ENCODE measurements at regions not wholly inside any gene's neighbourhood (a gene's known extent, or its start where the extent isn't known, plus 50 kb on each side); places are given as distances from the start of the nearest gene placed in this dataset.
"Not testable (repeated sequence)": the region's sequence is repeated elsewhere in the genome, so short reads cannot be mapped to it uniquely, and the experiment has no call there.

GRCh38 chr18:72985686-72986085 is 117.9 kb upstream of the NETO1 start:
- Histone ChIP-seq H3K4me3 (ENCODE audit: insufficient read depth, low read length) (no peak overlapping the region), H3K27me3 (ENCODE audit: insufficient read depth, low read length) (no peaks in the 10 kb centered on the region), H3K36me3 (ENCODE audit: insufficient read depth, low read length) (no peaks in the 10 kb centered on the region), H3K79me2 (ENCODE audit: insufficient read depth, low read length) (no peaks in the 10 kb centered on the region), H3K4me2 (ENCODE audit: insufficient read depth, low read length) (no peak overlapping the region), H3K9me3 (ENCODE audit: low read depth, low read length) (no peaks in the 10 kb centered on the region), H2AFZ (ENCODE audit: low read length) (no peak overlapping the region), H3K27ac (ENCODE audit: low read depth, low read length) (no peak overlapping the region), H4K20me1 (ENCODE audit: insufficient read depth, low read length) (no peaks in the 10 kb centered on the region), H3K4me1 (ENCODE audit: insufficient read depth, low read length) (no peaks in the 10 kb centered on the region)
- no peak for TF ChIP-seq CTCF (IDR thresholded peaks at IDR 0.05; ENCODE audit: extremely low read depth, low read depth, low read length)
- DNase-seq (ENCODE audit: insufficient read length, low spot score, missing footprints): no peak

GRCh38 chr18:72984290-72984689 is 116.5 kb upstream of the NETO1 start:
- no peaks in the 10 kb centered on the region for H4K20me1 ChIP-seq (ENCODE audit: insufficient read depth, low read length)
- H3K4me2 ChIP-seq (ENCODE audit: insufficient read depth, low read length): no peak overlapping the region
- no peaks in the 10 kb centered on the region for H3K79me2 ChIP-seq (ENCODE audit: insufficient read depth, low read length)
- TF ChIP-seq CTCF (IDR thresholded peaks at IDR 0.05; ENCODE audit: extremely low read depth, low read depth, low read length): no peak
- no peak overlapping the region for H3K4me3 ChIP-seq (ENCODE audit: insufficient read depth, low read length)
- no peak overlapping the region for H2AFZ ChIP-seq (ENCODE audit: low read length)
- no peaks in the 10 kb centered on the region for H3K9me3 ChIP-seq (ENCODE audit: low read depth, low read length)
- H3K27ac ChIP-seq (ENCODE audit: low read depth, low read length): no peak overlapping the region
- H3K36me3 ChIP-seq (ENCODE audit: insufficient read depth, low read length): no peaks in the 10 kb centered on the region
- no peaks in the 10 kb centered on the region for H3K4me1 ChIP-seq (ENCODE audit: insufficient read depth, low read length)
- no peaks in the 10 kb centered on the region for H3K27me3 ChIP-seq (ENCODE audit: insufficient read depth, low read length)
- no peak for DNase-seq (ENCODE audit: insufficient read length, low spot score, missing footprints)

- Histone ChIP-seq H3K36me3 (ENCODE audit: insufficient read depth, low read length) (no peaks in the 10 kb centered on the region), H3K27me3 (ENCODE audit: insufficient read depth, low read length) (no peaks in the 10 kb centered on the region), H3K4me1 (ENCODE audit: insufficient read depth, low read length) (no peaks in the 10 kb centered on the region), H4K20me1 (ENCODE audit: insufficient read depth, low read length) (no peaks in the 10 kb centered on the region), H3K79me2 (ENCODE audit: insufficient read depth, low read length) (no peaks in the 10 kb centered on the region), H3K4me2 (ENCODE audit: insufficient read depth, low read length) (no peak overlapping the region), H3K27ac (ENCODE audit: low read depth, low read length) (no peak overlapping the region), H2AFZ (ENCODE audit: low read length) (no peak overlapping the region), H3K9me3 (ENCODE audit: low read depth, low read length) (no peaks in the 10 kb centered on the region), H3K4me3 (ENCODE audit: insufficient read depth, low read length) (no peak overlapping the region)
- no peak for TF ChIP-seq CTCF (IDR thresholded peaks at IDR 0.05; ENCODE audit: extremely low read depth, low read depth, low read length)
- DNase-seq (ENCODE audit: insufficient read length, low spot score, missing footprints): no peak
Observed at GRCh38 chr18:72973841-72974240, 106.1 kb upstream of the NETO1 start.

- H2AFZ ChIP-seq (ENCODE audit: low read length): no peak overlapping the region
- H3K36me3 ChIP-seq (ENCODE audit: insufficient read depth, low read length): no peaks in the 10 kb centered on the region
- no peak for TF ChIP-seq CTCF (IDR thresholded peaks at IDR 0.05; ENCODE audit: extremely low read depth, low read depth, low read length)
- no peaks in the 10 kb centered on the region for H4K20me1 ChIP-seq (ENCODE audit: insufficient read depth, low read length)
- H3K4me1 ChIP-seq (ENCODE audit: insufficient read depth, low read length): no peaks in the 10 kb centered on the region
- H3K4me3 ChIP-seq (ENCODE audit: insufficient read depth, low read length): no peak overlapping the region
- H3K27me3 ChIP-seq (ENCODE audit: insufficient read depth, low read length): no peaks in the 10 kb centered on the region
- H3K9me3 ChIP-seq (ENCODE audit: low read depth, low read length): peaks cover 3% of the 10 kb centered on the region
- H3K27ac ChIP-seq (ENCODE audit: low read depth, low read length): no peak overlapping the region
- DNase-seq (ENCODE audit: insufficient read length, low spot score, missing footprints): no peak
- H3K4me2 ChIP-seq (ENCODE audit: insufficient read depth, low read length): no peak overlapping the region
- H3K79me2 ChIP-seq (ENCODE audit: insufficient read depth, low read length): no peaks in the 10 kb centered on the region
Observed at GRCh38 chr18:72965616-72966015, 97.8 kb upstream of the NETO1 start.

GRCh38 chr18:72958195-72958594 is 90.4 kb upstream of the NETO1 start:
- not testable (repeated sequence) for H3K9me3 ChIP-seq (ENCODE audit: low read depth, low read length); DNase-seq (ENCODE audit: insufficient read length, low spot score, missing footprints); H3K4me3 ChIP-seq (ENCODE audit: insufficient read depth, low read length); H4K20me1 ChIP-seq (ENCODE audit: insufficient read depth, low read length); H2AFZ ChIP-seq (ENCODE audit: low read length); H3K4me2 ChIP-seq (ENCODE audit: insufficient read depth, low read length); H3K4me1 ChIP-seq (ENCODE audit: insufficient read depth, low read length); H3K36me3 ChIP-seq (ENCODE audit: insufficient read depth, low read length); H3K79me2 ChIP-seq (ENCODE audit: insufficient read depth, low read length); H3K27me3 ChIP-seq (ENCODE audit: insufficient read depth, low read length); H3K27ac ChIP-seq (ENCODE audit: low read depth, low read length)

Measured in osteoblast (primary cell).